Lung (tissue), 11 donors: ENCODE measurements at regions not wholly inside any gene's neighbourhood (a gene's known extent, or its start where the extent isn't known, plus 50 kb on each side); places are given as distances from the start of the nearest gene placed in this dataset.
A peak's percentile ranks its signal among the peaks of the same experiment; 100 is the strongest.

Experiments used
- ATAC-seq: fragments of 200-7000 bp; cut with Tn5 transposase; one replicate; pipeline ENCODE4 v1.9.1; 2020; ENCODE audit warnings: moderate number of reproducible peaks; ENCODE audit not compliant: insufficient read depth, low FRiP score
- DNase-seq, 3 donors: peaks; one replicate each; pipeline ENCODE4 v3.0.0-alpha.2; 2013 to 2017
- H3K27ac ChIP-seq, 2 donors: one replicate each; pipeline ENCODE4 v1.5.1; 2013; ENCODE audit warnings: mild to moderate bottlenecking in 2 of 2, moderate library complexity in 2 of 2, control low read depth in 1 of 2, inconsistent platforms in 1 of 2, low read depth in 1 of 2, low read length in 1 of 2
- H3K27me3 ChIP-seq, 3 donors: one replicate each; pipeline ENCODE4 v1.5.1; 2013; ENCODE audit warnings: low read length in 2 of 3; ENCODE audit not compliant: control insufficient read depth in 3 of 3, insufficient read depth in 3 of 3
- H3K36me3 ChIP-seq, 4 donors: one replicate each; pipeline ENCODE4 v1.5.1; 2013; ENCODE audit warnings: low read length in 4 of 4, mild to moderate bottlenecking in 1 of 4, moderate library complexity in 1 of 4; ENCODE audit not compliant: control insufficient read depth in 4 of 4, insufficient read depth in 4 of 4
- H3K4me1 ChIP-seq, 5 donors: one replicate each; pipeline ENCODE4 v1.5.1; 2013; ENCODE audit warnings: low read length in 5 of 5, mild to moderate bottlenecking in 2 of 5, moderate library complexity in 1 of 5; ENCODE audit not compliant: control insufficient read depth in 5 of 5, insufficient read depth in 5 of 5
- H3K4me3 ChIP-seq: one replicate; pipeline ENCODE4 v1.5.1; 2013; ENCODE audit warnings: mild to moderate bottlenecking, control low read depth, moderate library complexity
- H3K9ac ChIP-seq, 2 donors: one replicate each; pipeline ENCODE4 v1.5.1; 2013; ENCODE audit warnings: low read length in 2 of 2, control low read depth in 1 of 2; ENCODE audit not compliant: insufficient read depth in 1 of 2
- H3K9me3 ChIP-seq, 4 donors: one replicate each; pipeline ENCODE4 v1.5.1; 2013; ENCODE audit warnings: low read length in 3 of 4, mild to moderate bottlenecking in 1 of 4, moderate library complexity in 1 of 4; ENCODE audit not compliant: control insufficient read depth in 4 of 4, insufficient read depth in 3 of 4
- CTCF ChIP-seq: IDR thresholded peaks from 2 replicates; pipeline ENCODE4 v1.5.1; 2012; ENCODE audit warnings: mild to moderate bottlenecking; ENCODE audit errors: control extremely low read depth, extremely low read depth
- WGBS, 2 donors: extraction: QIAGEN DNeasy Blood & Tissue Kit; methylation state at CpG; one replicate each; pipeline ENCODE4 v1.1.7; 2013; 5-methylcytosine and 5-hydroxymethylcytosine counted together
- donor health status: control.
- donor health status: control.
- donor health status: Bipolar disorder and iron deficiency.
- donor health status: healthy.
- donor health status: DM: yes; HTN: yes; CAD: no.

- ATAC-seq (no peak), DNase-seq (no peak)
- H3K27ac ChIP-seq, result no peak overlapping the region
- 85 to 94% methylated on average over 2 of the region's 2 CpGs for WGBS, 2 donors
- H3K9me3 ChIP-seq, result no peaks in the 10 kb centered on the region
- TF ChIP-seq CTCF, result no peak
- H3K4me3 ChIP-seq, result no peak overlapping the region
- no peaks in the 10 kb centered on the region for H3K4me1 ChIP-seq
- peaks cover 0 to 5% (median 0%) of the 10 kb centered on the region in 3 donors for H3K27me3 ChIP-seq
- H3K9ac ChIP-seq, result no peak overlapping the region
- no peaks in the 10 kb centered on the region for H3K36me3 ChIP-seq
Measured at GRCh38 chr2:181241366-181241765, 215.8 kb upstream of the ITGA4 start.

DNA sequence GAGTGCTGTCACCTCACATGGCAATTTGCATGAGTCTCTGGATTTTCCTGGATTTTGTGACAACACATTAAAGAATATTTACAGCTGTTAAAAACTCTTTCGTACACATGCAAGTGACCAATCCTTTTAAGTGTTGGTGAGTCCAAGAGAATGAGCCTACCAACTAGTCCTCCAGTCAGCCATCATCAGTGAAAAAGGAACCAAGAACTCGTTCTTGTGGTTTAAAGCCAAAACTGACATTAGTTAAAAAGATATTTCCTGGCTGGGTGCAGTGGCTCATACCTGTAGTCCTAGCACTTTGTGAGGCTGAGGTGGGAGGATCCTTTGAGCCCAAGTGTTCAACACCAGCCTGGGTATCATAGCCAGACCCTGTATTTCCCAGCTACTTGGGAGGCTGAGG lies 215.4 kb upstream of the ITGA4 start:
- Histone ChIP-seq H3K9me3 (no peaks in the 10 kb centered on the region), H3K4me3 (no peak overlapping the region), H3K27me3 (peaks cover 0 to 5% (median 0%) of the 10 kb centered on the region in 3 donors), H3K4me1 (no peaks in the 10 kb centered on the region), H3K9ac (no peak overlapping the region), H3K27ac (no peak overlapping the region), H3K36me3 (no peaks in the 10 kb centered on the region)
- DNase-seq (no peak), ATAC-seq (no peak)
- WGBS, 2 donors, result 61 to 70% methylated on average over 2 of the region's 2 CpGs
- TF ChIP-seq CTCF, result no peak

- H3K36me3 ChIP-seq, result no peaks in the 10 kb centered on the region
- ATAC-seq, result no peak
- H3K4me1 ChIP-seq, result no peaks in the 10 kb centered on the region
- H3K27me3 ChIP-seq, result peaks cover 0 to 3% (median 0%) of the 10 kb centered on the region in 3 donors
- H3K4me3 ChIP-seq, result no peak overlapping the region
- 85 to 89% methylated on average over 2 of the region's 2 CpGs for WGBS, 2 donors
- no peak for DNase-seq
- no peak overlapping the region for H3K9ac ChIP-seq
- no peaks in the 10 kb centered on the region for H3K9me3 ChIP-seq
- no peak for TF ChIP-seq CTCF
- no peak overlapping the region for H3K27ac ChIP-seq
Measured at GRCh38 chr2:181242262-181242661, 214.9 kb upstream of the ITGA4 start.

GRCh38 chr2:181243319-181243718 lies 213.9 kb upstream of the ITGA4 start:
- Histone ChIP-seq H3K4me3 (no peak overlapping the region), H3K27ac (no peak overlapping the region), H3K27me3 (peaks cover 0 to 3% (median 0%) of the 10 kb centered on the region in 3 donors), H3K9me3 (no peaks in the 10 kb centered on the region), H3K36me3 (no peaks in the 10 kb centered on the region), H3K9ac (no peak overlapping the region), H3K4me1 (no peaks in the 10 kb centered on the region)
- no peak for ATAC-seq
- no peak for TF ChIP-seq CTCF
- peak in 1 of 3 donors; percentile 14 for DNase-seq
